CD4-positive, alpha-beta T cell treated with Interleukin-15 for 4 hours (primary cell): ENCODE measurements at regions not wholly inside any gene's neighbourhood (a gene's known extent, or its start where the extent isn't known, plus 50 kb on each side); places are given as distances from the start of the nearest gene placed in this dataset.
"Not testable (repeated sequence)": the region's sequence is repeated elsewhere in the genome, so short reads cannot be mapped to it uniquely, and the experiment has no call there.

ENCODE experiments used
- DNase-seq: peaks from one replicate; pipeline ENCODE4 v3.0.0-alpha.2; 2020; ENCODE audit warnings: low spot score

DNA sequence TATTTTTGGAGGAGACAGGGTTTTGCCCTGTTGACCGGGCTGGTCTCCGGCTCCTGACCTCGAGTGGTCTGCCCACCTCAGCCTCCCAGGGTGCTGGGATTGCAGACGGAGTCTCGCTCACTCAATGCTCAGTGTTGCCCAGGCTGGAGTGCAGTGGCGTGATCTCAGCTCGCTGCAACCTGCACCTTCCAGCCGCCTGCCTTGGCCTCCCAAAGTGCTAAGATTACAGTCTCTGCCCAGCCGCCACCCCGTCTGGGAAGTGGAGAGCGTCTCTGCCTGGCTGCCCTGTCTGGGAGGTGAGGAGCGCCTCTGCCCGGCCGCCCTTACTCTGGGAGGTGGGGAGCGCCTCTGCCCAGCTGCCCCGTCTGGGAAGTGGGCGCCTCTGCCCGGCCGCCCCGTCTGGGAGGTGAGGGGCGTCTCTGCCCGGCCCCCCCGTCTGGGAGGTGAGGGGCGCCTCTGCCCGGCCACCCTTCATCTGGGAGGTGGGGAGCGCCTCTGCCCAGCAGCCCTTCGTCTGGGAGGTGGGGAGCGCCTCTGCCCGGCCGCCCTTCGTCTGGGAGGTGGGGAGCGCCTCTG, 249.8 kb upstream of the USP15 start:
- DNase-seq, result not testable (repeated sequence)

DNA sequence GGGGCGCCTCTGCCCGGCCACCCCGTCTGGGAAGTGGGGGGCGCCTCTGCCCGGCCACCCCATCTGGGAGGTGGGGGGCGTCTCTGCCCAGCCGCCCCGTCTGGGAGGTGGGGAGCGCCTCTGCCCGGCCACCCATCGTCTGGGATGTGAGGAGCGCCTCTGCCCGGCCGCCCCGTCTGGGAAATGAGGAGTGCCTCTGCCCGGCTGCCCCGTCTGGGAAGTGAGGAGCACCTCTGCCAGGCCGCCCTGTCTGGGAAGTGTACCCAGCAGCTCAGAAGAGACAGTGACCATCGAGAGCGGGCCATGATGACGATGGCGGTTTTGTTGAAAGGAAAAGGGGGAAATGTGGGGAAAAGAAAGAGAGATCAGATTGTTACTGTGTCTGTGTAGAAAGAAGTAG, 249.2 kb upstream of the USP15 start:
- not testable (repeated sequence) for DNase-seq

DNA sequence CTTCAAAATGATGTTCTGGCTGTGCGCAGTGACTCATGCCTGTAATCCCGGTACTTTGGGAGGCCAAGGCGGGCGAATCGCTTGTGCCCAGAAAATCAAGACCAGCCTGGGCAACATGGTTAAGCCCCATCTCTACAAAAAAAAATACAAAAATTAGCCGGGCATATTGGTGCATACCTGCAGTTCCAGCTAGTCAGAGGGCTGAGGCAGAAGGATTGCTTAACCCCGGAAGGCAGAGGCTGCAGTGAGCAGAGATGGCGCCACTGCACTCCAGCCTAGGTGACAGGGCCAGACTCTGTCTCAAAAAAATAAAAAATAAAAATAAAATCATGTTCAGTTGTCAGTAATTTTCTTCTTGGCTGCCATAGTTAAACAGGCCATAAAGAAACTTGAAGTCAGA, 245.9 kb upstream of the USP15 start:
- no peak for DNase-seq

DNA sequence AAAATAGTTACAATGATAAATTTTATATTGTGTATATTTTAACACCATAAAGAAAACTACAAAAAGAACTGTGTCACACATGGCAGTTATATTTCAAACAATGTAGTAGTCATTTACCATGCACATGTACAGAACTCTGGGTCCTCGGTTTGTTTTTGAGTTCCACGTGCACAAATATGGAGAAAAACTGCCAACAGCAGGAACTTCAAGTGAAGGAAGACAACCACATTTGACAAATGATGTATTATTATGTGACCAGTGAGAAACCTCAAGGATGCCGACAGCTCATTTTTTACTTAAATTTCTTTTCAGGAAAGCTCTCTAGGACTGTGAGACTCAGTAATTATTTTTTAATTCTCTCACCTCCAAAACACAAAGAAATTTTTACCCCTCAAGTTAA, 244.2 kb upstream of the USP15 start:
- no peak for DNase-seq

DNA sequence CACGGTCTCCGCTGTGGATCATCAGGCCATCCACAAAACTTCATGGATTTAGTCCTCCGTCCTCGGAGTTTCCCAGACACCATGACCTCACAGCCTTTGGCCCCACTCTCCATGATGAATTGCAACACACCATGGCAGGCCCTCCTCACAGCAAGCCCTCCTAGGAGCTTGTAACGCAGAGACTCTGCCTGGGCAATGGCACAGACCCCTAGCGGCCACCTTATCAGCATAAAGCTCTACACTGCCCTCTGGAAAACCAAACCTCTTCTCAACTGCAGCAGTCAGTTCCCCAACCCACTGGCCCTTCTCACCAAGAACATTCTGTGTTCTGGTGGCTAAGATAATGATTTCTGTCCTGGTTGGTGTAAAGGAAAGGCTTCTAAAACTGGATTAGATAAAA, 238.4 kb upstream of the USP15 start:
- no peak for DNase-seq

DNA sequence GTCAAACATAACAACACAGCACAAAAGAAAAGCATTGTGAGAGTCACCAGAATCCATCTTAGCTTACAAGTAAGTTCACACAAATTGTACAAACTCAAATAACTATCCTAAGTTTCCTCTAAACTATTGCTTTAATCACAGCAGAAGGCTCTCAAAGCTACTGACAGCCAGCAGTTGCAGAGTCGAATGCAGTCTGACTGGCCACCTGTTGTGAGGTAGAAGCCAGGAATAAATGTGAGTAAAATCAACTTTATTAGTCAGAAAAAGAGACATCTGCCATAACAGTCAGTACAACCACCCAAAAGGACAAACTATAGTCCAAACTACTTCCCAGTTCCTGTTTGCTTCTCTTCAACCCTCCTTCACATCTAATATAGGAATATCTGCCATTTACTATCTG, 231.7 kb upstream of the USP15 start:
- DNase-seq, result no peak

DNA sequence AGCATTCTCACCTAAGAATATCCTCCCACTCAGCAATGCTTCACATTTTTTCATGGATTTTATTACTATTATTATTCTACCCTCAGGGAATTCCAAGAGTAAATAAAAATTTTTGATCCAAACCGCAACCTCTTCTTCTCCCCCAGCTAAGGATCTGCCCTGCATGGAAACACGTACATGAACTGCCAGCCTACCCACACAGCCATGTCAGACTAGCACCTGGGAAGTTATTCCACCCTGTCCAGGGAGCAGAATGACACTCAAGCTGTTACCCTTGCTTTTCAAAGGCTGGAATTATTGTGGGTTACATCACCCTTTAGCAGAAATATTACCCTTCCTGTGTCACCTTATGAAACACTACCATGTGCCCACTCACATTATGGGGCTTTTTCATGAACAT, 227.3 kb upstream of the USP15 start:
- no peak for DNase-seq

DNA sequence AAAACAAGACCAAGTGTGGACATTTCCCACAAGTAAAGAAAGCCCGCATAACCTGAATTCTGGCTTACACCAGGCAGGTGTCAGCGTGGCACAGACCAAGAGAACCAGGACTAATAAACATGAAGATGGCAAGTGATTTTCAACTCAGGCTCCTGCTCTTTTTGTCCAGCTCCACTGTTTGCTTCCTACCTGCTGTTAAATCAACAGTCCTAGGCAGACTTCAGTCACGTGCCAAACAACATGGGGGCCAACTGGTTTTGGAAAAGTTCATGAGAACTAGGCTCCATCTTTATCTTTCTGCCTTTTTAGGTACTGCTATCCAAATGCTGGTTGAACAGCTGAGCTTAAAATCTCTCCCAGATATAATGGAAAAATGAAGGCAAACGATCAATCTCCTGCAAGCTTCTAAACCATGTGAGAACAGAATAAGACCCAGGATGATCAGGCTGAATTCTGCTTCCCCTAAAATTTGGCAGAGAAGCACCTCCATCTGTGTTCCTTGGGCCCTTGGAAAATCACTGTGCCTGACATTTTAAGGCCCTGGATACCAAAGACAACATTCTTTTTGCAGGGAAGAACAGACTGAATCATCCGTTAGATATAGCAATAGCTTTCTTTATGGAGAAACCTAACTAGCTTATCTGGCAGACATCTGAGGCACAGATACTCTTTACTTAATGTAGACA, 215.6 kb upstream of the USP15 start:
- DNase-seq, result no peak

DNA sequence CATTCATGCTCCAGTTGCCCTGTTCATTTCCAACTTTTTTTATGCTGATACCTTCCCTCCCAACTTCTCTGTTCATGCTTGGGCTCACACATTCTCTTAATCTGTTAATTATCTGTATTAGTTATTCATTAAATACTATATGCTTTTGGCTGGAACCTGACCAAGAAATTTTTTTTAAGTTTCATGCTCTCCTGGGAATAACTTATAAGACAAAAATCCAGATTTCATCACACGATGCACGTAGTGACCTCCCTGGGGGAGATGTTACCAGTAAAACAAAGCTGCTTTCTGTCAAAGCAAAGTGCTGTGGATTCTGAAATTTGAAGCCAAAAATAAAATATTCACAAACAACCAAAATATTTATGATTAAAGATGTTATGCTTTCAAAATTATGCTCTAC, 215.0 kb upstream of the USP15 start:
- no peak for DNase-seq

DNA sequence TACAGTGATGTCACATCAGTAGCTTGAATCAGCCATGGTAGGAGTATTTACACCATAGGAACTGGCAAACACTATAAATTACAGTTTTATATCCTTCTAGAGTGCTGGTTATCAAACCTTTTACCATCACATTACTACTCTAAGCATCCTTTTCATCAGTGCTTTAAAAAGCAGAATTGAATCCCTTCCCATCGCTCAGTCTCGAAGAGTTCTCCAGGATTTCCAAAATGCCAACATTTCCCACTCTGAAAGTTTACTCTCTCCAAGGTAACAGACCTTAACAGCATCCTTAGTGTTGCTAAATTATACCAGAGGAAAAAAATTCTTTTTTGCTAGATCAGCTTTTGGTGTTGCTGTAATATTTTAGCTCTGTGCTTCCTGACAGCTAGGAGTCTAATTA, 209.4 kb upstream of the USP15 start:
- no peak for DNase-seq

DNA sequence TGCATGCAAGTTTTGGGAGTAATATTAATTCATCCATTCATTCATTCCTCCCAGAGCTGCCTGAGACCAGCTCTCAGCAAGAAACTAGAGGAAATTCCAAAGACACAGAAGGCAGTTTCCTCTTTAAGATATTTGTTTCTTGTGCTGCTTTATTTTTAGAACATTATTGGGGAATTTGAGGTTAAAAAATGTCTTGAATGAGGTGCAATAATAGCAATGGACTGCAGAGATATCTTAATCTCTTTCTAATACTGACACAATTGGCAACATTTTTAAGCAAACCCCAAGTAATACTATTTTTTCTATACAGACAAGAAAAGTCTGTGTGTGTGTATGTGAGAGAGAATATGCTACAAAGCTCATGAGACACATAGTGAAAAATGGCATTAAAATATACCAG, 190.2 kb upstream of the USP15 start:
- no peak for DNase-seq

DNA sequence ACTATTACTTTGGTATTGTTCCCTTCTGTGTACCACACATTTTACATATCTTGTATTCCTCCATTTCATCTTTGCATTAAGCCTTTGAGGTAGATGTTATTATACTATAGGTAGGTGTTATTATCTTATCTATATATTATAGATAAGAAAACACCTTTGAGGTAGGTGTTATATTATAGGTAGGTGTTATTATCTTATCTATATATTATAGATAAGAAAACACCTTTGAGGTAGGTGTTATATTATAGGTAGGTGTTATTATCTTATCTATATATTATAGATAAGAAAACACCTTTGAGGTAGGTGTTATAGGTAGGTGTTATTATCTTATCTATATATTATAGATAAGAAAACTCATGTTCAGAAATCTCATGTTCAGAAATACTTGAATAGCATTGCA, 187.0 kb upstream of the USP15 start:
- DNase-seq, result not testable (repeated sequence)

DNA sequence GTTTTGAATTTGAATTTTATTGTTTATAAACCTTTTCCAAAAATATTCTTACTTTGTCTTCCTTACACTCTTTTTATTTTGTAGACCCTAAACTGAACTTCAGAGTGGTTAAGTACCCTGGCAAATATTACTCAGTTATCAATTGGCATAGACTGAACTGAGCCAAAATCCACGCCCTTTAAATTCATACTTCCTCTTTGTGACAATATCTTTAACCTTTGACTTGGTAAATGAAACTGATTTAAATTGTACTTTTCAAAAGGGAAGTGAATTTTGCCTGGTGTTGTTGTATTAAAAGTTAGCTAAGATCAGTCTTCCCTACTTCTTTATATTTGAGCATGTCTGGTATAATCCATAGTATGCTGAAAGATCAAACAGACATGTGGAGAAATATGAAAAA, 184.3 kb upstream of the USP15 start:
- DNase-seq, result no peak

DNA sequence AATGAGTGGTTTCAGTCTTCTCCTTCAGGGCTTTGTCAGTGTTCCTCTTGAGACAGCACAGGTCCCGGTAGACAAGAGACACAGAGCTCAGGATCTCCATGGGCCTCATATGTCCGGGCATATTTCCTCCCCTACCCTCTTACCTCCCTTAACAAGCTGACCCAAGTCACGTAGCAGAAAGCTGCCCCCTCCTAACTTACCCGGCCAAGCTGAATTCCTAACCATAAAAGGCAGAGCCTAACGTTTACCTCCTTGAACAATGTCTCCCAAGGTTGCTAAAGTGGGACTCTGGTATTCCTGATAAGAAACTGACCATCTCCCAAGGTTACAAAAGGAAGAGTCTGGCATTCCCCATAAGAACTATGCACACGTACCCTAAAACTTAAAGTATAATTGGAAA, 182.2 kb upstream of the USP15 start:
- no peak for DNase-seq

DNA sequence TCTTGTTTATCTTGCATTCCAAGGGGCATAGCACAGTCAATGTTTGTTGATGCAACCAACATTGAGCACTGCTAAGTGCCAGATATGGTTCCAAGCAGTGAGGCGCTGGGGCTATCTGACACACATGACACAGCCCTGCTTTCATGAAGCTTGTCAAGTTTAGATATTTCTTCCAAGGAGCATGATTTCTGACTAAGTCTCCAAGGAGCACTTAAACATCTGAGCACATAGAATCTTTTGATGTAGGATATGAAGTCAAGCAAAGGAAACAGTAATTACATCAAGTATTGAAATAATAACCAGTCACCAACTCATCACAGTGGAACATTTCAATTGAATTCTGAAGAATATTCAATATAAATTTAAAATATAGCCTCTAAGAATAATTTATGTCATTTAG, 177.8 kb upstream of the USP15 start:
- no peak for DNase-seq

DNA sequence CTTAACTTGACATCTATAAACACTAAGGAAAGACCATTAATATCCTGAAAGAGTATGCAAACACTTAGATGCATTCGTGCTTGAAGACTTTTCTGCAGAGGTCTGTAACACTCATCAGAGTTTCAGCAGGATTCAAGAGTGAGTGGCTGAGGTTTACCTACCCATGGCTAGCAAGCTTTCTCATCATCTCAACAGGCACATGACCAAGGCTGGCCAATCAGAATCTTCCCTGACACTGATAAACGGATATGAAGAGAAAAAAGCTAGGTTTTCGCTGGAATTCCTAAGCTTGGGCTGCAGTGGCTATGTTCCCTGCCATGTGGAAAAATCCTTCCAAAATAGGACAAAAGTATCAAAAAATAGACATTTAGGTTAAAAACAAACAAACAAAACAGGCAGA, 162.1 kb upstream of the USP15 start:
- DNase-seq, result no peak

DNA sequence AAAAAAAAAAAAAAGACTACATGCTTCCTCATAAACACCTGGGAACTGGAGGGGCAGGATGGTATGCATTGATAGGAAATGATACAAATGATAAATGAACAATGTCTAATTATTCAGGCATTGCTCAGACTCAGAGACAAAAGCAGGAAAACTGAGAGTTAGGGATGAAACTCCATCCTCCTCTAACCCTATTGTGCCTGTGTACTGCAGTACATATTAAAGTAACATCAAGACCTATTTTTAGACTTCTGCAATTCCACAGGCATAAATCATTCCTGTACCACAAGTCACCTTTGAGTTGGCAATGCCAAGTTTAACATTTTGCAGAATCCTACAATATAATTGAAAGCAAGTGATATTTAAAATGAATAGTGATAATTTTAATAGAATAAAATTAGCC, 156.5 kb upstream of the USP15 start:
- DNase-seq, result no peak

DNA sequence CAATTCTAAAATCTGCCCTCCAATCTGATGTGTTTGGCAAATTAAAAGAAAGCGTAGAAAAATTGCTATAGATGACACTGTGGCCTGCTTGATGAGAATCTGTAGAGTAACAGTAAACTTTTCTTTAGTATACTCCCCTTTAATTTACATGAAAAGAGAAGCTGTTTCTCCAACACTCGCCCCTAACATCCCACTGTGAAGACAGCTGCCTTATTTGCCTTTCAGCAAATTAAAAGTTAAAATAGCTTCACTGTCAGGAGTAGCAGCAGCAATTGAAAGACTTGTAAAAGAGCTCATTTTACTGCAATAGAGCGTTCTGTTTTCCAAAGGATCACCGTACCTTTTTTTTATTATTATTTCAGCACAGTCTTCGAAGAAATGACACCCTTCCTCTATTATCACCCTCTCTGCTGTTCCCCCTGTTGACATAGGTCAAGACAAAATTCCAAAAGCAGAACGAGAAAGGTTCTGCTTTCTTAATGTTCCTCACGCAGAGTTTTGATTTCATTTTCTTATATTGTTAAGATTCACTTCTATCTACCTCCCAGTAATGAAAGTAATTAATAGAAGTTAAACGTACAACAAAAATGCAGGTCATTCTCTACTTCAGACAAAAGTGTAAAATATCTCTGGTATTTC, 153.5 kb upstream of the USP15 start:
- DNase-seq, result no peak

DNA sequence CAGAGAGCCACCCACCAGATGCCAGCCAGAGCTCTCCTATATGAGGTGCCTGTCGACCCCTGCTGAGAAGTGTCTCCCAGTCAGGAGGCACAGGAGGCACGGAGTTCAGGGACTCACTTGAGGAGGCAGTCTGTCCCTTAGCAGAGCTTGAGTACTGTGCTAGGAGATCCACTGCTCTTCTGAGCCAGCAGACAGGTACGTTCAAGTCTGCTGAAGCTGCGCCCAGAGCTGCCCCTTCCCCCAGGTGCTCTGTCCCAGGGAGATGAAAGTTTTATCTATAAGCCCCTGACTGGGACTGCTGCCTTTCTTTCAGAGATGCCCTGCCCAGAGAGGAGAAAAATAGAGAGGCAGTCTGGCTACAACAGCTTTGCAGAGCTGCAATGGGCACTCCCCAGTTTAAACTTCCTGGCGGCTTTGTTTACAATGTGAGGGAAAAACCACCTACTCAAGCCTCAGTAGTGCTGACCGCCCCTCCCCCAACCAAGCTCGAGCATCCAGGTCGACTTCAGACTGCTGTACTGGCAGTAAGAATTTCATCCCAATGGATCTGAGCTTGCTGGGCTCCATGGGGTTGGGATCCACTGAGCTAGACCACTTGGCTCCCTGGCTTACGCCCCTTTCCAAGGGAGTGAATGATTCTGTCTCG, 146.7 kb upstream of the USP15 start:
- no peak for DNase-seq

DNA sequence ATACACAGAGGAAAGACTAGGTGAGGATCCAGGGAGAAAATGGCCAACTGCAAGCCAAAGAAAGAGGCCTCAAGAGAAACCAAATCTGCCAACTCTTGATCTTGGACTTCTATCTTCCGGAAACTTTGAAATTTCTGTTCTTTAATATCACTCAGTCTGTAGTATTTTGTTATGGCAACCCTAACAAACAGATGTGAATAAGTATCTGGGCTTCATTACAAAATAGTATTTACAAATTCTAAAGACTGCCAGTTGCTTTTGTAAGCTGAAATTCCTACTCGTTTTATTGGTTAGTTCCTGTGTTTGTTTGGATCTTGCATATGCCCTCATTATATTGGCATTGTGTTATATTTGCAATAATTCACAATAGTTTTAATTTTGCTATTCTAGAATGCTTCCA, 143.2 kb upstream of the USP15 start:
- DNase-seq, result no peak

DNA sequence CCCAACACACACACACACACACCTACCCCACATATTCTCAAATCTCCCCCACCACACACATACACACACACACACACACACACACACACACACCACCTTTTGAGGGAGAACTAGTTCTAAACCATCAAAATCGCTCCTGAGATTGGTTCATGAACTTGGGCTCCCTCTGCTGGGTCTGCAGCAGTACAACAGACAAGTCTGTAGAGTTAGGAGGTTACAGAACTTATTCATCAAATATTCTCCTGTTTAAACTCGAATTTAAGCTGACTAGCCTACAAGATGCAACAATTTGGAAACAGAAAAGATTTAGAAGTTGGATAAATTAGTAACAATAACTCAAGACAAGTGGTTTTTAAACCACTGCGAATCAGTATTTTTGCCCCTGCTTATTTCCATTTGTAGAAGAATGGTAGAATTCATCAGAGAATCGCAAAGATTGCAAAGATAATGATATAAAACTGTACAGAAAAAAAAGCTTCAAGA, 136.4 kb upstream of the USP15 start:
- peak; percentile 21 for DNase-seq

DNA sequence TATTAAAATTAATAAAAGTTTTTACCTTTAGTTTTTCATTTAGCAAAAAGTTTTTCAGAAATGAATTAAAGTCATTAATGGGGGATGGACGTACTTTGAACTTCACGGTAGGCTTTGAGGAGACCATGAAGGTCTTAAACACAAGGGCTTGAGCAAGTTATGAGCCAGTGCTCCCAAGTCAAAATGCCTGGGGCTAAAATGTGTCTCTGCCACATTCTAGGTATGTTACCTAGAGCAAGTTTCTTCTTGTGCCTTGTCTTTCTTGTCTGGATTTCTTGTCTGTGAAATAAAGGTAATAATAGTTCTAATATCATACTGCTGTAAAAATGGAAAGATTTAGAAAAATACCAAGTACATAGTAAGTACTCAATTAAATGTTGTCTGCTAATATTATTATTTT, 132.7 kb upstream of the USP15 start:
- DNase-seq, result no peak
